ENCODE measurements at regions not wholly inside any gene's neighbourhood (a gene's known extent, or its start where the extent isn't known, plus 50 kb on each side); places are given as distances from the start of the nearest gene placed in this dataset.

DNA sequence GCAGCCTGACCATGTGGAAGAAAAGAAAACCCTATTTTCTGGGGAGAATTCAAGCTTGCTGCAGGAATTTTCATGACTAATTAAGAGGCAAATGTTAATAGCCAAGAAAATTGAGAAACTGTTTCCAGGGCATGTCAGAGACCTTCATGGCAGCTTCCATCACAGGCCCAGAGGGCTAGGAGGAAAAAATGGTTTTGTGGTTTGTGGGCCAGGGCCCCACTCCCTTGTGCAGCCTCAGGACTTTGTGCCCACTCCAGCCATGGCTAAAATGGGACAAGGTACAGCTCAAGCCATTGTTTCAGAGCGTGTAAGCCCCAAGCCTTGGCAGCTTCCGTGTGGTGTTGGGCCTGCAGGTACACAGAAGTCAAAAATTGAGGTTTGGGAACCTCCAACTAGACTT is 282.9 kb downstream of the DCAF12L2 start:
- no peaks in the 10 kb centered on the region for H3K79me2 ChIP-seq (ENCODE audit: insufficient read depth, low read length)
- H3K27ac ChIP-seq (ENCODE audit: extremely low read length, insufficient read depth, low read length) = no peak overlapping the region
- in situ Hi-C loops (cut with HindIII; ENCODE audit: extremely low pct_ligation_motif_present, low pct_unique_long_range_greater_than_20kb) (no loop called here), intact Hi-C loops (cut with micrococcal nuclease; ENCODE audit: unreplicated experiment) (no loop called here)
- DNase-seq (ENCODE audit: low spot score) = no peak
- no TSS peak for BruUV-seq (replicated peaks)
- no CpG with 5 or more reads among the region's 2 CpGs for WGBS (ENCODE audit: low lambda C conversion rate)
- FAIRE-seq = no peak
- no peak overlapping the region for H2AFZ ChIP-seq (ENCODE audit: low read length)
- ATAC-seq = no peak
- no peaks in the 10 kb centered on the region for H4K20me1 ChIP-seq (ENCODE audit: insufficient read depth, low read length)
- no peak overlapping the region for H3K9ac ChIP-seq (ENCODE audit: insufficient read depth, low read depth, low read length)
- H3K27me3 ChIP-seq (ENCODE audit: control insufficient read depth in 1 of 2, insufficient read depth in 2 of 2, low read length in 2 of 2) = no peaks in the 10 kb centered on the region
- CTCF ChIA-PET (ENCODE audit: low intra/inter-chr PET ratio, low total read pairs) = no interaction called here
- no peaks in the 10 kb centered on the region for H3K4me1 ChIP-seq (ENCODE audit: insufficient read depth, low read length)
- no peaks in the 10 kb centered on the region for H3K36me3 ChIP-seq (replicated peaks in 1 of 2; ENCODE audit: control insufficient read depth in 1 of 2, insufficient read depth in 2 of 2, low read length in 2 of 2)
- TF ChIP-seq ZNF780A (CRISPR knock-in tag; IDR thresholded peaks at IDR 0.05) (no peak), XRCC5 (optimal IDR thresholded peaks at IDR 0.05; ENCODE audit: low read length) (no peak), HOXA7 (CRISPR knock-in tag; IDR thresholded peaks at IDR 0.05) (no peak), HDAC2 (CRISPR knock-in tag; IDR thresholded peaks at IDR 0.05) (no peak), GTF2F1 (IDR thresholded peaks at IDR 0.05; ENCODE audit: low read length) (no peak), KLF11 (CRISPR knock-in tag; IDR thresholded peaks at IDR 0.05) (no peak), ZNF431 (CRISPR knock-in tag; IDR thresholded peaks at IDR 0.05; ENCODE audit: borderline replicate concordance, low read depth) (no peak), GFI1 (CRISPR knock-in tag; IDR thresholded peaks at IDR 0.05; ENCODE audit: borderline replicate concordance) (no peak)
- TF ChIP-seq, protein P1, sequence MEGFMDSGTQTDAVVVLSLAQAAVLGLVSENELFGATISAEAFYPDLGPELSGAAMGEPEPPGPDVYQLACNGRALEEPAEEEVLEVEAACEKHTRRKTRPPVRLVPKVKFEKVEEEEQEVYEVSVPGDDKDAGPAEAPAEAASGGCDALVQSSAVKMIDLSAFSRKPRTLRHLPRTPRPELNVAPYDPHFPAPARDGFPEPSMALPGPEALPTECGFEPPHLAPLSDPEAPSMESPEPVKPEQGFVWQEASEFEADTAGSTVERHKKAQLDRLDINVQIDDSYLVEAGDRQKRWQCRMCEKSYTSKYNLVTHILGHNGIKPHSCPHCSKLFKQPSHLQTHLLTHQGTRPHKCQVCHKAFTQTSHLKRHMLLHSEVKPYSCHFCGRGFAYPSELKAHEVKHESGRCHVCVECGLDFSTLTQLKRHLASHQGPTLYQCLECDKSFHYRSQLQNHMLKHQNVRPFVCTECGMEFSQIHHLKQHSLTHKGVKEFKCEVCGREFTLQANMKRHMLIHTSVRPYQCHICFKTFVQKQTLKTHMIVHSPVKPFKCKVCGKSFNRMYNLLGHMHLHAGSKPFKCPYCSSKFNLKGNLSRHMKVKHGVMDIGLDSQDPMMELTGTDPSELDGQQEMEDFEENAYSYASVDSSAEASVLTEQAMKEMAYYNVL (CRISPR knock-in tag; IDR thresholded peaks at IDR 0.05; ENCODE audit: borderline replicate concordance) = no peak
- TF ChIP-seq, protein P2, sequence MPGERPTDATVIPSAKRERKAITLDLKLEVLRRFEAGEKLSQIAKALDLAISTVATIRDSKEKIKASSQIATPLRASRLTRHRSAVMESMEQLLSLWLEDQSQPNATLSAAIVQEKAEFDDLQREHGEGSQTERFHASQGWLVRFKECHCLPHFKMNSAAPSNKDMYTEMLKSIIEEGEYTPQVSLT (CRISPR knock-in tag; IDR thresholded peaks at IDR 0.05; ENCODE audit: borderline replicate concordance, low read depth) = no peak
- TF ChIP-seq, protein P3, sequence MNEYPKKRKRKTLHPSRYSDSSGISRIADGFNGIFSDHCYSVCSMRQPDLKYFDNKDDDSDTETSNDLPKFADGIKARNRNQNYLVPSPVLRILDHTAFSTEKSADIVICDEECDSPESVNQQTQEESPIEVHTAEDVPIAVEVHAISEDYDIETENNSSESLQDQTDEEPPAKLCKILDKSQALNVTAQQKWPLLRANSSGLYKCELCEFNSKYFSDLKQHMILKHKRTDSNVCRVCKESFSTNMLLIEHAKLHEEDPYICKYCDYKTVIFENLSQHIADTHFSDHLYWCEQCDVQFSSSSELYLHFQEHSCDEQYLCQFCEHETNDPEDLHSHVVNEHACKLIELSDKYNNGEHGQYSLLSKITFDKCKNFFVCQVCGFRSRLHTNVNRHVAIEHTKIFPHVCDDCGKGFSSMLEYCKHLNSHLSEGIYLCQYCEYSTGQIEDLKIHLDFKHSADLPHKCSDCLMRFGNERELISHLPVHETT (CRISPR knock-in tag; conservative IDR thresholded peaks at IDR 0.05) = no peak
- TF ChIP-seq, protein P4, sequence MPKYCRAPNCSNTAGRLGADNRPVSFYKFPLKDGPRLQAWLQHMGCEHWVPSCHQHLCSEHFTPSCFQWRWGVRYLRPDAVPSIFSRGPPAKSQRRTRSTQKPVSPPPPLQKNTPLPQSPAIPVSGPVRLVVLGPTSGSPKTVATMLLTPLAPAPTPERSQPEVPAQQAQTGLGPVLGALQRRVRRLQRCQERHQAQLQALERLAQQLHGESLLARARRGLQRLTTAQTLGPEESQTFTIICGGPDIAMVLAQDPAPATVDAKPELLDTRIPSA (CRISPR knock-in tag; IDR thresholded peaks at IDR 0.05; ENCODE audit: borderline replicate concordance) = no peak
- H3K4me2 ChIP-seq (ENCODE audit: low read depth, low read length) = no peak overlapping the region
- POLR2A ChIA-PET = no interaction called here
- H3K9me3 ChIP-seq (ENCODE audit: low read length) = peaks cover 43% of the 10 kb centered on the region
- no peak overlapping the region for H3K4me3 ChIP-seq (replicated peaks in 1 of 3; ENCODE audit: insufficient read depth in 1 of 3, low read depth in 2 of 3, low read length in 3 of 3)
